ENCODE measurements at regions not wholly inside any gene's neighbourhood (a gene's known extent, or its start where the extent isn't known, plus 50 kb on each side); places are given as distances from the start of the nearest gene placed in this dataset.

GRCh38 chr4:33923469-33923868 lies 2320.8 kb downstream of the ARAP2 start:
- Histone ChIP-seq H3K4me1 (ENCODE audit: control insufficient read depth in 1 of 2, insufficient read depth in 2 of 2, low read length in 2 of 2) (no peaks in the 10 kb centered on the region), H3K27me3 (ENCODE audit: control insufficient read depth in 2 of 2, insufficient read depth in 2 of 2, low read length in 2 of 2) (no peaks in the 10 kb centered on the region), H4K20me1 (ENCODE audit: insufficient read depth, low read length) (no peaks in the 10 kb centered on the region), H3K9ac (ENCODE audit: insufficient read depth, low read length, poor library complexity, severe bottlenecking) (no peak overlapping the region), H2AFZ (ENCODE audit: insufficient read depth, low read depth, low read length, poor library complexity, severe bottlenecking) (no peak overlapping the region), H3K79me2 (ENCODE audit: insufficient read depth, low read length) (no peaks in the 10 kb centered on the region), H3K9me3 (replicated peaks in 1 of 2; ENCODE audit: control insufficient read depth in 1 of 2, insufficient read depth in 1 of 2, low read length in 2 of 2) (no peaks in the 10 kb centered on the region), H3K4me2 (replicated peaks; ENCODE audit: extremely low read depth, low read length, poor library complexity, severe bottlenecking) (no peak overlapping the region), H3K4me3 (replicated peaks in 1 of 3; ENCODE audit: low read depth in 2 of 3, low read length in 3 of 3) (no peak overlapping the region), H3K27ac (ENCODE audit: low read depth in 1 of 2, low read length in 2 of 2) (no peak overlapping the region), H3K36me3 (replicated peaks in 1 of 2; ENCODE audit: control insufficient read depth in 1 of 2, insufficient read depth in 2 of 2, low read length in 2 of 2) (no peaks in the 10 kb centered on the region)
- no peak for DNase-seq
- TF ChIP-seq CTCF (IDR thresholded peaks at IDR 0.05), result no peak
- Mint-ChIP-seq H3K27ac (no peak overlapping the region), H3K27me3 (ENCODE audit: low read depth in 3 of 3) (peaks cover 0 to 1% (median 0%) of the 10 kb centered on the region in 3 donors), H3K36me3 (no peaks in the 10 kb centered on the region), H3K4me1 (no peaks in the 10 kb centered on the region), H3K4me3 (no peak overlapping the region), H3K9me3 (peaks cover 0 to 5% (median 0%) of the 10 kb centered on the region in 7 donors)
- intact Hi-C loops (cut with micrococcal nuclease), result no loop called here
- no CpG with 5 or more reads among the region's 1 CpG for WGBS (ENCODE audit: insufficient coverage)

GRCh38 chr4:33924239-33924638 lies 2320.1 kb downstream of the ARAP2 start:
- Histone ChIP-seq H3K4me2 (replicated peaks; ENCODE audit: extremely low read depth, low read length, poor library complexity, severe bottlenecking) (no peak overlapping the region), H3K4me3 (replicated peaks in 1 of 3; ENCODE audit: low read depth in 2 of 3, low read length in 3 of 3) (no peak overlapping the region), H3K9me3 (replicated peaks in 1 of 2; ENCODE audit: control insufficient read depth in 1 of 2, insufficient read depth in 1 of 2, low read length in 2 of 2) (no peaks in the 10 kb centered on the region), H2AFZ (ENCODE audit: insufficient read depth, low read depth, low read length, poor library complexity, severe bottlenecking) (no peak overlapping the region), H4K20me1 (ENCODE audit: insufficient read depth, low read length) (no peaks in the 10 kb centered on the region), H3K9ac (ENCODE audit: insufficient read depth, low read length, poor library complexity, severe bottlenecking) (no peak overlapping the region), H3K79me2 (ENCODE audit: insufficient read depth, low read length) (no peaks in the 10 kb centered on the region), H3K36me3 (replicated peaks in 1 of 2; ENCODE audit: control insufficient read depth in 1 of 2, insufficient read depth in 2 of 2, low read length in 2 of 2) (no peaks in the 10 kb centered on the region), H3K4me1 (ENCODE audit: control insufficient read depth in 1 of 2, insufficient read depth in 2 of 2, low read length in 2 of 2) (no peaks in the 10 kb centered on the region), H3K27me3 (ENCODE audit: control insufficient read depth in 2 of 2, insufficient read depth in 2 of 2, low read length in 2 of 2) (no peaks in the 10 kb centered on the region), H3K27ac (ENCODE audit: low read depth in 1 of 2, low read length in 2 of 2) (no peak overlapping the region)
- Mint-ChIP-seq H3K36me3 (no peaks in the 10 kb centered on the region), H3K27ac (no peak overlapping the region), H3K9me3 (peaks cover 0 to 3% (median 0%) of the 10 kb centered on the region in 7 donors), H3K27me3 (ENCODE audit: low read depth in 3 of 3) (peaks cover 0 to 1% (median 0%) of the 10 kb centered on the region in 3 donors), H3K4me1 (no peaks in the 10 kb centered on the region), H3K4me3 (no peak overlapping the region)
- no peak for TF ChIP-seq CTCF (IDR thresholded peaks at IDR 0.05)
- no peak for DNase-seq
- intact Hi-C loops (cut with micrococcal nuclease), result no loop called here
- 78% methylated on average over 6 of the region's 7 CpGs for WGBS (ENCODE audit: insufficient coverage)
